AML-193 (cell line): ENCODE measurements at regions not wholly inside any gene's neighbourhood (a gene's known extent, or its start where the extent isn't known, plus 50 kb on each side); places are given as distances from the start of the nearest gene placed in this dataset.

Experiments used
- DNase-seq, 2 experiments: peaks; one replicate each; lab custom pipeline; 2025; lab: John Stamatoyannopoulos, UW

- DNase-seq, result no peak
Observed at GRCh38 chr10:56844978-56845529, 484.0 kb upstream of the ZWINT start.

- DNase-seq, result no peak
Observed at GRCh38 chr10:56836659-56837058, 475.6 kb upstream of the ZWINT start.

DNA sequence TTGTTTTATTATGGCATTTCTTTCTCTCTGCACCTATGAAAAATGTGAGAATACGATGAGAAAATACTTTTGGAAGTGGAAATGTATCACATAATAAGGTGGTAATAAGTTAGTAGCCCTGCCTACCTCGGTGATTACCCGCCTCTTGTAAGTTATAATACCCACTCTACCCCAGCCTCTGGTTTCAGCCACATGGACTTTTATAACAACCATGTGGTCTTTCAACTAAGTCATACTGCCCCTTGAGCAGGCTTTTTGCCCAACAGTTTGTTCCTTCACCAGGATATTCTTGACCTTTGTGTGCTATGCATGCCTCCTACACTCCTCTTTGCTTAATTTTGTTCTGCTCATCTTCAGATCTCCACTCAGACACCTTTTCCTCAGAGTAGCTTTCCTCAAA, 470.6 kb upstream of the ZWINT start:
- DNase-seq, result no peak

DNA sequence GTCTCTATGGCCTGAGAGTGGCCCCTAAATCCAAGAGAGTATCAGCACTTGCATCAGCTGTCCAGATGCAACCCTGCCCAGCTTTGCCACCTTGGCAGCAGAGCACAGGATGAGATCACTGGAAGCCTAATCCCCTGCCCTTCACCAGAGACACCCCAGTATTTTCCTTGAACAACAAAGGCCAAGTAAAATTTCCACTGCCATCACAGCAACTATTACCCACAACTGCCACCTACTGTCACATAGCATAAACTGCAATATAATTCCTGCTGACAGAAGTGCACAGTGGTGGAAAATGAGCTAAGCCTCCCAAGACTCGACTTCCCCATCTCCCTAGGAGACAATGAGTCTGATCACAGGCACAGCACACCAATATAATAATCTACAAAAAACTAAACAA, 462.8 kb upstream of the ZWINT start:
- DNase-seq, result peak; percentile 4 to 46

GRCh38 chr10:56805022-56805421, 444.0 kb upstream of the ZWINT start:
- DNase-seq, result no peak

- no peak for DNase-seq
Observed at GRCh38 chr10:56785292-56785691, 424.2 kb upstream of the ZWINT start.

DNA sequence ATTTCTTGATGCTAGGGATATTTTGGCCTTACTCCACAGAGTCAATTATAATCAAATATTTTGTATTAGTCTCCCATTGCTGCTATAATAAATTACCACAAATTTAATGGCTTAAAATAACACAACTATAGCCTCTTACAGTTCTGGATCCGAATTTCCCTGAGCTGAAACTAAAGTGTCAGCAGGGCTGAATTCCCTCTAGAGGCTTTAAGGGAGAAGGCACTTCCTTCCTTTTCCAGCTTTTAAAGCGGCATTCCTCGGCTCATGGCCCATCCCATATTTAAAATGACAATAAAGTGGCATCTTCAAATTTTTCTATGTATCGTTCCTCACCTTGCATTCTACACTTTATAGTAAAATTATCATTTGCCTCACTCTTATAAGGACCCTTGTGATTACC, 421.4 kb upstream of the ZWINT start:
- DNase-seq, result no peak

GRCh38 chr10:56771343-56771742, 410.3 kb upstream of the ZWINT start:
- no peak for DNase-seq

- no peak for DNase-seq
Observed at GRCh38 chr10:56763090-56763489, 402.0 kb upstream of the ZWINT start.

DNA sequence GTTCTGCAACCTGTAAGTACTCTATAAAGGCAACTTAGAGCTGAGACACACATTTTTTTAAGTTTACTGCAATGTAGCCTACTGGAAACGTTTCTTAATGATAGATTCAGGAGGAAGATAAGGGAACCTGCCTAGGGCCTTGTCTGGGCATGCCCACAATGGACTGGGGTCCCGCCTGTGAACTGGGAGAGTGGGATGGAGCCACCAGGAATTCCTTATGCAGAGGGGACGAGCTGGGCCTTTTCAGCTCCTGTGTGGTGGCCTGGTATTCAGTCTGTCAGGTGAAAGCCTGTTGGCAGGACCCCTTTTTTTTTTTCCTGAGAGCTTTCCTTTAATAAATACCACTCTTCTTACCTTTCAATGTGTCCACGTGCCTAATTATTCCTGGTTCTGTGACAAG, 384.4 kb upstream of the ZWINT start:
- DNase-seq, result no peak

- no peak for DNase-seq
Observed at GRCh38 chr10:56728349-56728748, 367.3 kb upstream of the ZWINT start.

DNA sequence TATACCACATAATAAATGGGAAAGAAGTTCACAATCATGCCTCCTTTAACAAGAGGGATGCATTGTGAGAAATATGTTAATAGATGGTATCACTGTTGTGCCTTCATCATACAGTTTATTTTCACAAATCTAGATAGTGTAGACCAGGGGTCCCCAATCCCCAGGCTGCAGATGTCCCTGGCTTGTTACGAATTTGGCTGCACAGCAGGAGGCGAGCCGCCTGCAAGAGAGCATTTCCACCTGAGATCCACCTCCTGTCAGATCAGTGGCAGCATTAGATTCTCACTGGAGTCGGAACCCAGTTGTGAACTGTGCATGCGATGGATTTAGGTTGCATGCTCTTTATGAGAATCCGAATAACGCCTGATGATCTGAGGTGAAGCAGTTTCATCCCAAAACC, 361.9 kb upstream of the ZWINT start:
- DNase-seq, result no peak

- DNase-seq, result no peak
Observed at GRCh38 chr10:56715262-56715661, 354.2 kb upstream of the ZWINT start.

DNA sequence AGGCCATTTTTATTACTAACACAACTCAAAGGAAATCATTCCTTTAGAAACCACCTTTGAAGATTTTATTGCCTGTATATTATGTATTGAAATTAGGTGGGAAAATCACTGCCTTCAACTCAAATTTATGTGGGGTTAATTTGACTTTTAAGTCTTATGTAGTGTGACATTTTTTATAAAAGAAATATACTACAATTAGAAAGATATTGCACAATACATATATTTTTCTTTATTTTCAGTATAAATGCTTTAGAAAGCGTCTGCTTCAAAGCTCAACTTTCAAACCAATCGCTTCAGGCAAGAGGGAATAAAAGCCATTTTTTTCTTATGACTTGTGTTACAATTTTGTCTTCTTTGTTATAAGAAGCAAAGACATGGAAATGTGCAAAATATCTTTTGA, 337.4 kb upstream of the ZWINT start:
- DNase-seq, result no peak

DNA sequence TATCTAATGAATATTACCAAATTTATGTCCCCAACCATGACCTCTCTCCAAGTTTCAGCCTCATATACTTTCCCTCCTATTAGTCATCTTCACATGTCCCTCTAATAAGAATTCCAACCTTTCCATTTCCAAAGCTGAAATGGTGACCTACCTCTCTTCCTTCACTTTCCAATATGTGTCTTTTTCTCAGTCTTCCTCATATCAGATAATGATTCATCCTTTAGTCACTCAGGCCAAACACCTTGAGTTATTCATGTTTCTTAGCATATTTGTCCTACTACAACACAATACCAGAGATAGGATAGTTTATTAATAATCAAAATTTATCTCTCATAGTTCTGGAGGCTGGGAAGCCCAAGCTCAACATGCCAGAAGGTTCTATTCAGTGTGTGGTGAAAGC, 318.5 kb upstream of the ZWINT start:
- no peak for DNase-seq

DNA sequence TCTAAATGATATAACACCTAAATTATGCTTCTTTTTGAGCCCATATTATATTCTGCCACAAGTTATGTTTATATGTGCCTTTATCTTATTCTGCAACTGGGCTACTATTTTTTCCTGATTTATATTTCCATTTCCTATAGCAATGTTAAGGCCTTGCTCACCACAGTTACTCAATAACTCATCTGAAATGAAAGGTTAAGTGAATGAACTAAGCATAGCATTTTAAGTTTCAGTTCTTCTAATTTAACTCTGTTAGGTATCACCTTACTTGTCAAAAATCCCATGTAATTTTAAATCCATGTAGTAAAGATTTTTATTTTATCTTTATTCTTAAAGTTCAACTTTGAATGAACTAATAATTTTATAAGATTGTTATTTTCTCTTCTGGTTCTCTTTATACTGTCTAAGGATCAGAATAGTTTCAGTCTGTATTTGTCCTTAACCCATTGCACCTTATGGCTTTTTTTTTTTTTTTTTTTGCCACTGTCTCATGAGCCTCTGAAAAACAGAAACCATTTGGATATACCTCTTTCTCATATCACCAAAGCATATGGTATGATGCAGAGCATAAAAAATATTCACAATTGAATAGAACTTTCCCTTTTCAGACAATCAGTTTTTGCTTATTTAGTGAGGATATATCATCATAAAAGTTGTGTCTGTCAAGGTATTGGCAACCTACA, 301.8 kb upstream of the ZWINT start:
- DNase-seq, result no peak

- no peak for DNase-seq
Observed at GRCh38 chr10:56653289-56653688, 292.2 kb upstream of the ZWINT start.

DNA sequence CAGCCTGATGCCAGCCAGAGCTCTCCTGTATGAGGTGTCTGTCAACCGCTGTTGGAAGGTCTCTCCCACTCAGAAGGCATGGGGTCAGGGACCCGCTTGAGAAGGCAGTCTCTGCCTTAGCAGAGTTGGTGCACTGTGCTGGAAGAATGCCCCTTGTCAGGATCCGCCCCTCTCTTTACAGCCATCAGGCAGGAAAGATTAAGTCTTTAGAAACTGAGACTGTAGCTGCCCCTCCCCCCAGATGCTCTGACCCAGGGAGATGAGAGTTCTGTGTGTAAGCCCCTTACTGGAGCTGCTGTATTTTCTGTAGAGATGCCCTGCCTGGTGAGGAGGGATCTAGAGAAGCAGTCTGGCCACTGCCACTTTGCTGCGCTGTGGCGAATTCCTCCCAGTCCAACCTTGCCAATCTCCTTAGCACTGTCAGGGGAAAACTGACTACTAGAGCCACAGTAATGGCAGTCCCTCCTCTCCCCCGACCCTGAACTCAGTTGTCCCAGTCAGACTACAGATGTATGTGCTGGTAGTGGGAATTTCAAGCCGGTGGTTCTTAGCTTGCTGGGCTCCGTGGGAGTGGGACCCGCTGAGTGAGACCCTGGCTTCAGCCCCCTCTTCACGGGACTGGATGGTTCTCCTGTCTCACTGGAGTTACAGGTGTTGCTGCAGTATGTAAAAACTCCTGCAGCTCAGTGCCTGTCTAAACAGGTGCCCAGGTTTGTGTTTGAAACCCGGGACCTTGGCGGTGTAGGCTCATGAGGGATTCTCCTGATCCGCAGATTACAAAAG, 285.5 kb upstream of the ZWINT start:
- DNase-seq, result no peak

- no peak for DNase-seq
Observed at GRCh38 chr10:56633876-56634452, 272.9 kb upstream of the ZWINT start.

GRCh38 chr10:56632537-56632936, 271.5 kb upstream of the ZWINT start:
- DNase-seq, result no peak

DNA sequence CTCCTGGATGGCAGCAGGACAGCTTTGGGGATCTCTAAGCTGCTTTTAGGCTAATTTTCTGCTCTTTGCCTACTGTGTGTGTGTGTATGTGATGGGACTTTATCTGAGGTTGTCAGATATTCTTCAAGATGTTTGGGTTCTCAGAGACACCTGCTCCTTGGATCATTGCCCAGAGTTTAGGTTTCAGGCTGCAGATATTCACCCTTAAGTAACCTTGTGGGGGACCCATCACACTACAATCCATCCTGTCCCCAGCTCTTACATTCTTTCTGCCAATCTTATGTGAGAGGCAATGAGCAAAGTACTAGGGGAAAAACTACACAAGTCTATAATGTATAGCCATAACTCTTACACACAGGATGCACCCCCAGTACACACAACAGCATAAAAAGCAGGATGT, 263.0 kb upstream of the ZWINT start:
- no peak for DNase-seq

DNA sequence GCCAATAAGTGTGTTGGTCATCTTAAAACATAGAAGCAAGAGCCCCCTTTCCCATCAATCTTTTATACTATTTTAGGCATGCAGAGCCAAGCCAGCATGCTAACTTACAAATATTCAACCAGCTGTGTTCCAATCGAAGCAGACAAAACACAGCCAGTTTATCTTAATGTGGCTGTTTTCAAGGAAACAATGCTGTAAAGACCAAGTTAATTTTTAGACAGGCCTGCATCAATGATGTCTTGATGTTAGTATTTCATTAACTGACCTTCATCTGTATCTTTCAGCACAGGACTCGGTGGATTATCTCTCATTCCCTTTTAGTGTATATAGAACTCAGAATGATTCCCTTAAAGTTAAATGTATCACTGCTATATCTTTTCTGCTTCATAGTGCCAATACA, 262.0 kb upstream of the ZWINT start:
- DNase-seq, result no peak

DNA sequence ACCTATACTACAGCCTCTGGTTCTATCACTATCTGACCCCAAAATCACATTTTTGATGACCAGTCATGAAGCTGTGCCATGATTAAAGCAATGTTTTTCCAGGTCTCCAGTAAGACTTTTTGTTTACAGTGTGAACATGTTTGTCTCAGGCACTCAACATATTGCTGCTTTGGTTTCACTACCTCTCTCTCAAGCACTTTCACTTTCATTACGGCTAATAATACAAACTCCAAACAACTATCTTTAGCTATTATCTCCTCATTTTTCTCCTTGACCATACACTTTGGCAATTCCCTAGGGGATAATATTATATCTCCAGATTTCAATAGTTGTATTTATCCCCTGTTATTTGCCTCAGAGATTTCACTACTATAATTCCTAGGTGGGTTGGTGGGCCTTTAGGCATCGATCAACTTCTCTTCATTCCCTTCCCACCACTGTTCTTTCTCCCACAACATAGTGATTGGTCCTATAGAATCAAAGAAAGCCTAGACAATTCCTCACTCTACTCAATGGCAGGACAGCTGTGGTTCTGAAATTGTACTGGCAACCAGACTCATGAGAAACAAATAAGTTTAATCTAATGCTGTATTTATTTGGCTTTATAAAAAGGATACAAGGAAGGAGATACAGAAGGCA, 261.4 kb upstream of the ZWINT start:
- no peak for DNase-seq
